ENCODE measurements at regions not wholly inside any gene's neighbourhood (a gene's known extent, or its start where the extent isn't known, plus 50 kb on each side); places are given as distances from the start of the nearest gene placed in this dataset.

GRCh38 chr7:66539902-66540375 lies 88.7 kb upstream of the KCTD7 start:
- no peak for TF ChIP-seq REST (IDR thresholded peaks at IDR 0.05; ENCODE audit: insufficient read depth in 1 of 2, low read depth in 2 of 2, low read length in 2 of 2)
- no peak for TF ChIP-seq FOXP2 (optimal IDR thresholded peaks at IDR 0.05; ENCODE audit: borderline replicate concordance, extremely low read depth, extremely low read length, insufficient read depth)
- TF ChIP-seq TAF1 (IDR thresholded peaks at IDR 0.05; ENCODE audit: borderline replicate concordance, insufficient read depth, low read length), result no peak
- no peak for TF ChIP-seq SIN3A (IDR thresholded peaks at IDR 0.05; ENCODE audit: borderline replicate concordance, insufficient read depth, low read length)
- no peak for TF ChIP-seq POLR2AphosphoS5 (IDR thresholded peaks at IDR 0.05; ENCODE audit: low read depth, low read length)

DNA sequence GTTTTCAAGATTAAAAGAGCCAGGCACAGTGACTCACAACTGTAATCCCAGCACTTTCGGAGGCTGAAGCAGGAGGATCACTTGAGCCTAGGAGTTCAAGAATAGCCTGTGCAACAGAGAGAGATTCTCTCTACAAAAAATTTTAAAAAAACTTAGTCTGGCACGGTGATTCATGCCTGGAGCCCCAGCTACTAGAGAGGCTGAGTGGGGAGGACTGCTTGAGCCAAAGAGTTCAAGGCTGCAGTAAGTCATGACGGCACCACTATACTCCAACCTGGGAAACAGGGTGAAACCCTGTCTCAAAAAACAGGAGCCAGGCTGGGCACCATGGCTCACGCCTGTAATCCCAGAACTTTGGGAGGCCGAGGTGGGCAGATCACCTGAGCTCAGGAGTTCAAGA lies 86.6 kb upstream of the KCTD7 start:
- TF ChIP-seq FOXP2 (optimal IDR thresholded peaks at IDR 0.05; ENCODE audit: borderline replicate concordance, extremely low read depth, extremely low read length, insufficient read depth) (no peak), SIN3A (IDR thresholded peaks at IDR 0.05; ENCODE audit: borderline replicate concordance, insufficient read depth, low read length) (no peak), POLR2AphosphoS5 (IDR thresholded peaks at IDR 0.05; ENCODE audit: low read depth, low read length) (no peak), REST (IDR thresholded peaks at IDR 0.05; ENCODE audit: insufficient read depth in 1 of 2, low read depth in 2 of 2, low read length in 2 of 2) (no peak), TAF1 (IDR thresholded peaks at IDR 0.05; ENCODE audit: borderline replicate concordance, insufficient read depth, low read length) (no peak)

DNA sequence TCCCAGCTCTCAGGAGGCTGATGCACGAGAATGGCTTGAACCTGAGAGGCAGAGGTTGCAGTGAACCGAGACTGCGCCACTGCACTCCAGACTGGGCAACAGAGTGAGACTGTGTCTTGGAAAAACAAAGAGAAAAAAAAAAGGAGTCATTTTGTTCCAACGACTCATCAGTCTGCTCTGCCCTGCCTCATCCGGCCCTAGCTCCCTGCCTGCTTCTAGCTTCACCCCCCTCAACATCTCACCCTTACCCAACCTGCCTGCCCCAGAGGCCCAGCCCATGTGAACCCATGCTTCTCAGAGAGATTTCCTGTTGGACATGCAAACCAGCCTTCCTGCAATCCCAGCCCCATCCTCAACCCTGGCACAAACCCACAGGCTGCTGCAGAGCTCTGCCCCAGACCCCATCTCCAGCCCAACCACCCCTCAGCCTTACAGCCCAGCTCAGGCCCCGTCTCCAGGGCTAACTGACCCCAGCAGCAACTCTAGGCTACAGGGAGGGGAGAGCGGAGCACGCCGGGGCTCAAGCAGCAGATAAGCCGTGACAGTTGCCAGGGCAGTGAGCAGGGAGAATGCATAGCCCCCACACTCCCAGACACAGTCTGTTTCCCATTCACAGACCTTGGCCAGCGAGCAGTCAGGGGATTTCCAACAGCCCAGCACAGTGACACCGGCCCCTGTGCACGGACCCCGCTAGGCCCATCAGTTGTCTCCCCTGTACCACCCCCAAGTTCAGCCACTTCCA lies 86.0 kb upstream of the KCTD7 start:
- TF ChIP-seq SIN3A (IDR thresholded peaks at IDR 0.05; ENCODE audit: borderline replicate concordance, insufficient read depth, low read length) (no peak), POLR2AphosphoS5 (IDR thresholded peaks at IDR 0.05; ENCODE audit: low read depth, low read length) (no peak), FOXP2 (optimal IDR thresholded peaks at IDR 0.05; ENCODE audit: borderline replicate concordance, extremely low read depth, extremely low read length, insufficient read depth) (no peak), REST (IDR thresholded peaks at IDR 0.05; ENCODE audit: insufficient read depth in 1 of 2, low read depth in 2 of 2, low read length in 2 of 2) (no peak), TAF1 (IDR thresholded peaks at IDR 0.05; ENCODE audit: borderline replicate concordance, insufficient read depth, low read length) (no peak)

- no peak for TF ChIP-seq FOXP2 (optimal IDR thresholded peaks at IDR 0.05; ENCODE audit: borderline replicate concordance, extremely low read depth, extremely low read length, insufficient read depth)
- no peak for TF ChIP-seq POLR2AphosphoS5 (IDR thresholded peaks at IDR 0.05; ENCODE audit: low read depth, low read length)
- no peak for TF ChIP-seq SIN3A (IDR thresholded peaks at IDR 0.05; ENCODE audit: borderline replicate concordance, insufficient read depth, low read length)
- no peak for TF ChIP-seq TAF1 (IDR thresholded peaks at IDR 0.05; ENCODE audit: borderline replicate concordance, insufficient read depth, low read length)
Measured at GRCh38 chr7:66549466-66549865, 79.2 kb upstream of the KCTD7 start.

GRCh38 chr7:66553001-66553400 lies 75.7 kb upstream of the KCTD7 start:
- no peak for TF ChIP-seq TAF1 (IDR thresholded peaks at IDR 0.05; ENCODE audit: borderline replicate concordance, insufficient read depth, low read length)
- TF ChIP-seq REST (IDR thresholded peaks at IDR 0.05; ENCODE audit: insufficient read depth in 1 of 2, low read depth in 2 of 2, low read length in 2 of 2), result no peak
- no peak for TF ChIP-seq SIN3A (IDR thresholded peaks at IDR 0.05; ENCODE audit: borderline replicate concordance, insufficient read depth, low read length)
- TF ChIP-seq POLR2AphosphoS5 (IDR thresholded peaks at IDR 0.05; ENCODE audit: low read depth, low read length), result no peak
- TF ChIP-seq FOXP2 (optimal IDR thresholded peaks at IDR 0.05; ENCODE audit: borderline replicate concordance, extremely low read depth, extremely low read length, insufficient read depth), result no peak
